Mesendoderm (in vitro differentiated cells): ENCODE measurements at regions not wholly inside any gene's neighbourhood (a gene's known extent, or its start where the extent isn't known, plus 50 kb on each side); places are given as distances from the start of the nearest gene placed in this dataset.

ENCODE experiments used
- DNase-seq: peaks from one replicate; pipeline ENCODE4 v3.0.0; 2013
- H2AK5ac ChIP-seq: 2 replicates; pipeline ENCODE4 v1.6.1; 2013; ENCODE audit warnings: low read length, inconsistent platforms
- H2BK120ac ChIP-seq: 2 replicates; pipeline ENCODE4 v1.6.1; 2013; ENCODE audit warnings: low read depth, mild to moderate bottlenecking, low read length, moderate library complexity, mixed read lengths
- H2BK15ac ChIP-seq: replicated peaks from 2 replicates; pipeline ENCODE4 v1.6.1; 2013; ENCODE audit warnings: low read depth, mild to moderate bottlenecking, moderate library complexity
- H2BK5ac ChIP-seq: 2 replicates; pipeline ENCODE4 v1.6.1; 2013; ENCODE audit warnings: low read length, inconsistent platforms
- H3K18ac ChIP-seq: 2 replicates; pipeline ENCODE4 v1.6.1; 2013; ENCODE audit warnings: mild to moderate bottlenecking, low read length, mixed read lengths
- H3K23ac ChIP-seq: one replicate; pipeline ENCODE4 v1.6.1; 2013; ENCODE audit warnings: low read length
- H3K27ac ChIP-seq: 2 replicates; pipeline ENCODE4 v1.5.1; 2013; ENCODE audit warnings: low read depth, mild to moderate bottlenecking, inconsistent platforms, low read length, moderate library complexity
- H3K27me3 ChIP-seq: 2 replicates; pipeline ENCODE4 v1.6.1; 2013; ENCODE audit warnings: low read length, control low read depth, mild to moderate bottlenecking, inconsistent platforms; ENCODE audit not compliant: insufficient read depth, poor library complexity
- H3K36me3 ChIP-seq: 2 replicates; pipeline ENCODE4 v1.6.1; 2013; ENCODE audit warnings: low read length, inconsistent platforms; ENCODE audit not compliant: control insufficient read depth, insufficient read depth
- H3K4ac ChIP-seq: one replicate; pipeline ENCODE4 v1.6.1; 2013; ENCODE audit warnings: low read depth, mild to moderate bottlenecking, low read length, moderate library complexity
- H3K4me1 ChIP-seq: 2 replicates; pipeline ENCODE4 v1.6.1; 2013; ENCODE audit warnings: low read depth, low read length, inconsistent platforms; ENCODE audit not compliant: control insufficient read depth
- H3K4me2 ChIP-seq: 2 replicates; pipeline ENCODE4 v1.6.1; 2013; ENCODE audit warnings: low read length
- H3K4me3 ChIP-seq: 2 replicates; pipeline ENCODE4 v1.5.1; 2013; ENCODE audit warnings: mild to moderate bottlenecking, low read length
- H3K56ac ChIP-seq: one replicate; pipeline ENCODE4 v1.6.1; 2013; ENCODE audit warnings: low read length
- H3K79me1 ChIP-seq: 2 replicates; pipeline ENCODE4 v1.6.1; 2013; ENCODE audit warnings: low read length, inconsistent platforms
- H3K79me2 ChIP-seq: 2 replicates; pipeline ENCODE4 v1.6.1; 2013; ENCODE audit warnings: mild to moderate bottlenecking, low read length; ENCODE audit not compliant: control insufficient read depth, insufficient read depth
- H3K9ac ChIP-seq: 2 replicates; pipeline ENCODE4 v1.6.1; 2013; ENCODE audit warnings: low read length, inconsistent platforms
- H4K5ac ChIP-seq: one replicate; pipeline ENCODE4 v1.6.1; 2013; ENCODE audit warnings: low read length
- H4K8ac ChIP-seq: one replicate; pipeline ENCODE4 v1.6.1; 2013; ENCODE audit warnings: low read depth, mild to moderate bottlenecking, control low read depth, low read length, moderate library complexity
- WGBS: extraction: QIAGEN DNeasy Blood & Tissue Kit; methylation state at CpG from one replicate; pipeline ENCODE4 v1.1.7; 2013; ENCODE audit warnings: low lambda C conversion rate, missing lambda C conversion rate; ENCODE audit not compliant: insufficient coverage; ENCODE audit errors: extremely low coverage; 5-methylcytosine and 5-hydroxymethylcytosine counted together

- DNase-seq, result no peak
- H3K79me1 ChIP-seq, result no peaks in the 10 kb centered on the region
- H3K56ac ChIP-seq, result no peak overlapping the region
- H2BK120ac ChIP-seq, result no peak overlapping the region
- H4K8ac ChIP-seq, result no peak overlapping the region
- no peak overlapping the region for H3K4ac ChIP-seq
- no peak overlapping the region for H3K9ac ChIP-seq
- H2BK15ac ChIP-seq, result no peak overlapping the region
- H3K27me3 ChIP-seq, result no peaks in the 10 kb centered on the region
- no peak overlapping the region for H3K27ac ChIP-seq
- H3K18ac ChIP-seq, result no peak overlapping the region
- no peaks in the 10 kb centered on the region for H3K4me1 ChIP-seq
- H2BK5ac ChIP-seq, result no peak overlapping the region
- H3K23ac ChIP-seq, result no peak overlapping the region
- H3K36me3 ChIP-seq, result no peaks in the 10 kb centered on the region
- no peak overlapping the region for H3K4me2 ChIP-seq
- no peak overlapping the region for H4K5ac ChIP-seq
- WGBS, result no CpG with 5 or more reads among the region's 2 CpGs
- H2AK5ac ChIP-seq, result no peak overlapping the region
- no peaks in the 10 kb centered on the region for H3K79me2 ChIP-seq
- H3K4me3 ChIP-seq, result no peak overlapping the region
Measured at GRCh38 chr16:79752396-79752795, 151.9 kb upstream of the MAF start.

DNA sequence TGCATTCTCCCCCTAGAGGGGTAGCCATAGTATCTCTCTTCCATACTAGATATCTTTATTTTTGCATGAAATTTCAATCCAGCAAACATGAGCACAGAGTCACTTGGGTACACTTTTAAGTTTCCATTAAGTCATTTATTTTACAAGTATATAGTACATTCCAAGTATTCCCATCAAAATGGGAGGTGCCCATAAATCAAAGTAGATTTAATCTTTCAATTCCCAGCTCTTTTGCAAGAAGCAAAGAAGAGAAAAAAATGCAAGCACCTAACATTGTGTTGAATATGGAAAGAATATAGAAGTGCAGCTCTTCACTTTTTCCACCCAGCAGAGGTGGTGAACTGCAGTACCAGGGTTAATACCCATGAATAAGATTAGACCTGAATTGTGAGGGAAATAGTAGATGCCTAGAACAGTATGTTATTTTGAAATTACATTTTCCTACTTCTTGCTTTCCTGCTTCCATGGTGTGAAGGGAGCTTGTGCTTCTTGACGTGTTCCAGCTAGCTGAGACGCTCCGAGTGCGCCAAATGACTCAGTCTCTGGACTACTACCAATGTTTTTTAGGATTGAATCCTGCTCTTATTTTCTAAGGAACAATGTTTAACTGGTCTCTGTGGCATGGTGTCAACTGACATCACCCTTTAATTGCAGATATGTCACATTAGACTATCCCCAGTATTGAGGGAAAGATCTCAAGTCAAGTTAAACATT is 151.1 kb upstream of the MAF start:
- no CpG with 5 or more reads among the region's 4 CpGs for WGBS

DNA sequence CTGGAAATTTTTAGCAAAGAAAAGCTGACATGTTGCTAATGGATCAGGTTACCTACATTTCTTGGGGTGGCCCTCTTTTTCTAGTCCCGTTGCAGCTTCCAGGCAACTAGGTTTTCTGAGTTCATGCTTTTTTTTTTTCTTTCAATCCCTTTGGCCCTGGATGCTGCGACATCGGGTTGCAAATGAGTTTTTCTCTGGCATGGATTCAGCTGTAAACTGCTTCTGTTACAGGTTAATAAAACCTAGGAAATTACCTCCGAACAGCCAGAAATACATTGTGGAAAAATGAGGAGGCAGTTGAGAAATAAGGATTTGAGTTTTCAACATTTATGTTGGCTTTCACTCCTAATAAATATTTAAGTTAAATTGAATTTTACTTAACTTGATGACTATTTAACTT is 149.8 kb upstream of the MAF start:
- H3K18ac ChIP-seq, result no peak overlapping the region
- no peaks in the 10 kb centered on the region for H3K79me1 ChIP-seq
- H3K9ac ChIP-seq, result no peak overlapping the region
- no peak overlapping the region for H3K27ac ChIP-seq
- H3K4me2 ChIP-seq, result no peak overlapping the region
- no peak overlapping the region for H2BK15ac ChIP-seq
- H3K36me3 ChIP-seq, result no peaks in the 10 kb centered on the region
- H3K4me1 ChIP-seq, result no peaks in the 10 kb centered on the region
- H3K27me3 ChIP-seq, result no peaks in the 10 kb centered on the region
- H4K8ac ChIP-seq, result no peak overlapping the region
- H2BK120ac ChIP-seq, result no peak overlapping the region
- no peak for DNase-seq
- no peak overlapping the region for H3K4me3 ChIP-seq
- H2BK5ac ChIP-seq, result no peak overlapping the region
- H3K56ac ChIP-seq, result no peak overlapping the region
- no peaks in the 10 kb centered on the region for H3K79me2 ChIP-seq
- no peak overlapping the region for H3K23ac ChIP-seq
- WGBS, result no CpG with 5 or more reads among the region's 4 CpGs
- H2AK5ac ChIP-seq, result no peak overlapping the region
- H4K5ac ChIP-seq, result no peak overlapping the region
- H3K4ac ChIP-seq, result no peak overlapping the region

More for the DNA sequence above, 151.1 kb upstream of the MAF start:
- Histone ChIP-seq H2AK5ac (no peak overlapping the region), H3K56ac (no peak overlapping the region), H4K8ac (no peak overlapping the region), H3K27me3 (no peaks in the 10 kb centered on the region), H2BK15ac (no peak overlapping the region), H3K4me3 (no peak overlapping the region), H3K4ac (no peak overlapping the region), H3K4me2 (no peak overlapping the region), H3K4me1 (no peaks in the 10 kb centered on the region), H3K9ac (no peak overlapping the region), H2BK120ac (no peak overlapping the region), H4K5ac (no peak overlapping the region), H3K27ac (no peak overlapping the region), H3K18ac (no peak overlapping the region), H3K79me1 (no peaks in the 10 kb centered on the region), H3K23ac (no peak overlapping the region), H2BK5ac (no peak overlapping the region), H3K36me3 (no peaks in the 10 kb centered on the region), H3K79me2 (no peaks in the 10 kb centered on the region)
- no peak for DNase-seq

GRCh38 chr16:79748629-79749028 is 148.1 kb upstream of the MAF start:
- H3K4me1 ChIP-seq, result no peaks in the 10 kb centered on the region
- H3K27ac ChIP-seq, result no peak overlapping the region
- H3K56ac ChIP-seq, result no peak overlapping the region
- H3K4ac ChIP-seq, result no peak overlapping the region
- H3K36me3 ChIP-seq, result no peaks in the 10 kb centered on the region
- no peak overlapping the region for H4K8ac ChIP-seq
- H3K4me2 ChIP-seq, result no peak overlapping the region
- no peak overlapping the region for H2AK5ac ChIP-seq
- no peak overlapping the region for H3K9ac ChIP-seq
- no peaks in the 10 kb centered on the region for H3K79me2 ChIP-seq
- no peaks in the 10 kb centered on the region for H3K27me3 ChIP-seq
- H2BK120ac ChIP-seq, result no peak overlapping the region
- no peak overlapping the region for H3K18ac ChIP-seq
- H3K23ac ChIP-seq, result no peak overlapping the region
- no peak overlapping the region for H3K4me3 ChIP-seq
- no CpG with 5 or more reads among the region's 2 CpGs for WGBS
- H2BK5ac ChIP-seq, result no peak overlapping the region
- H2BK15ac ChIP-seq, result no peak overlapping the region
- DNase-seq, result no peak
- H3K79me1 ChIP-seq, result no peaks in the 10 kb centered on the region
- no peak overlapping the region for H4K5ac ChIP-seq

DNA sequence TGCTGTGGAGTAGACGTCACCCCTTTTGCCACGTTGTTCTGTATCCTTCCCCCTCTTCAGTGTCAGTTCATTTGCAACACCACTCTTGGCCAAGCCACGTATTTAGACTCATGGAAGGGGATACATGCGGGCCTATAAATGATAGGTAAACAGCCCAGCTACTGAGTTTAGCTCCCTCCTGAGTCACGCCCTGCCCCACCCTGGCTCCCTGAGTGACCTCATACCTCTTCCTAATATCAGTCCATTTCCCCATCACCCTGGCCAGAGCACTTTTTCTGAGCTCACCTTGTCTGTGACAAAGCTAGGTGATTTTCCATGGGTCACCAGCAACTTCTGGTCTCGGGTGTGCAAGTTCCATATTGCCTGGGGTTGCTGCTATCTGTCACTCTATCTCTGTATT is 147.2 kb upstream of the MAF start:
- H3K36me3 ChIP-seq, result no peaks in the 10 kb centered on the region
- no CpG with 5 or more reads among the region's 6 CpGs for WGBS
- no peak overlapping the region for H3K4me2 ChIP-seq
- no peak overlapping the region for H4K8ac ChIP-seq
- no peaks in the 10 kb centered on the region for H3K79me2 ChIP-seq
- H3K4me3 ChIP-seq, result no peak overlapping the region
- no peak overlapping the region for H2BK120ac ChIP-seq
- no peak overlapping the region for H3K27ac ChIP-seq
- H3K79me1 ChIP-seq, result no peaks in the 10 kb centered on the region
- no peak overlapping the region for H2AK5ac ChIP-seq
- H3K4me1 ChIP-seq, result no peaks in the 10 kb centered on the region
- H2BK15ac ChIP-seq, result no peak overlapping the region
- H3K9ac ChIP-seq, result no peak overlapping the region
- H4K5ac ChIP-seq, result no peak overlapping the region
- H3K23ac ChIP-seq, result no peak overlapping the region
- H3K18ac ChIP-seq, result no peak overlapping the region
- H2BK5ac ChIP-seq, result no peak overlapping the region
- DNase-seq, result no peak
- no peak overlapping the region for H3K4ac ChIP-seq
- H3K56ac ChIP-seq, result no peak overlapping the region
- no peaks in the 10 kb centered on the region for H3K27me3 ChIP-seq

DNA sequence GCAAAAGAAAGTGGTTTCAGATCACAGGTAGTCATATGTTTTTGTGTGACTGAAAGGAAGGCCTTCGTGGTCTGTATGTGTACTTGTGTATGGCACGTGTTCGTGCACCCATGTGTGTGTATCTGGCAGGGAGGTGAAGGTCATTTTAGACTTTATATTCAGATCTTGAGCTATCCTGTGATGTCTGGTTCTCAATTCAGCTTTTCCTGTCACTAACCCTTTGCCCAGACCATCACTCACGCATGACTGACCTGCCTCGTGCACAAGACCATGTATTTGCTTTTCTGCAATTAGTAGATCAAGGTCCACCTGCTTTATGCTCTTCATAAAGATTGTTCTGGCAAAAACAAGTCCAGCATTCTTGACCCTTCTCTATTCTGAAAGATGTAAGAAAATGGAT is 139.7 kb upstream of the MAF start:
- WGBS, result no CpG with 5 or more reads among the region's 5 CpGs
- Histone ChIP-seq H2BK5ac (no peak overlapping the region), H3K27ac (no peak overlapping the region), H3K79me1 (no peaks in the 10 kb centered on the region), H2AK5ac (no peak overlapping the region), H3K56ac (no peak overlapping the region), H3K79me2 (no peaks in the 10 kb centered on the region), H3K18ac (no peak overlapping the region), H3K27me3 (no peaks in the 10 kb centered on the region), H4K5ac (no peak overlapping the region), H2BK15ac (no peak overlapping the region), H4K8ac (no peak overlapping the region), H3K4me1 (no peaks in the 10 kb centered on the region), H3K4ac (no peak overlapping the region), H3K9ac (no peak overlapping the region), H3K4me2 (no peak overlapping the region), H2BK120ac (no peak overlapping the region), H3K36me3 (no peaks in the 10 kb centered on the region), H3K23ac (no peak overlapping the region), H3K4me3 (no peak overlapping the region)
- DNase-seq, result no peak
